IMR-90 (cell line): ENCODE measurements at regions not wholly inside any gene's neighbourhood (a gene's known extent, or its start where the extent isn't known, plus 50 kb on each side); places are given as distances from the start of the nearest gene placed in this dataset.

Source experiments
- ATAC-seq: fragments of 200-7000 bp; cut with Tn5 transposase; 2 replicates; pipeline ENCODE4 v1.9.1; 2020; ENCODE audit warnings: low read depth, mild to moderate bottlenecking, moderate library complexity
- BruUV-seq: library from RNA; stranded (reverse); fragments of 400-500 nt; replicated peaks from 2 replicates; lab custom pipeline; 2021; lab: Mats Ljungman, UMichigan
- CTCF ChIA-PET: fragments of 300-600 bp; formaldehyde crosslinking; extraction: SDS; loops from one replicate; lab custom pipeline; 2021; ENCODE audit warnings: antibody characterized with exemption; lab: Yijun Ruan, JAX
- POLR2A ChIA-PET: fragments of 300-600 bp; sonication (Branson Sonifier 250); formaldehyde crosslinking; loops from one replicate; lab custom pipeline; 2022; ENCODE audit warnings: antibody characterized with exemption; ENCODE audit not compliant: unreplicated experiment; lab: Charles Lee
- DNase-seq: peaks from one replicate; pipeline ENCODE4 v3.0.0; 2013
- H2AFZ ChIP-seq: replicated peaks from 2 replicates; pipeline ENCODE3; 2013; ENCODE audit warnings: low read length, mild to moderate bottlenecking; ENCODE audit not compliant: poor library complexity
- H2AK5ac ChIP-seq: 2 replicates; pipeline ENCODE4 v1.6.1; 2013; ENCODE audit warnings: low read depth, low read length, inconsistent platforms
- H2AK9ac ChIP-seq: replicated peaks from 2 replicates; pipeline ENCODE3; 2013; ENCODE audit warnings: mild to moderate bottlenecking, low read depth, low read length, moderate library complexity; ENCODE audit not compliant: poor library complexity
- H2BK120ac ChIP-seq: 2 replicates; pipeline ENCODE4 v1.6.1; 2013; ENCODE audit warnings: low read depth, low read length, inconsistent platforms
- H2BK15ac ChIP-seq: 3 replicates; pipeline ENCODE4 v1.6.1; 2013; ENCODE audit warnings: low read depth, low read length, inconsistent platforms
- H2BK20ac ChIP-seq: 2 replicates; pipeline ENCODE4 v1.6.1; 2013; ENCODE audit warnings: low read depth, mild to moderate bottlenecking, inconsistent platforms, low read length, moderate library complexity
- H2BK5ac ChIP-seq: 2 replicates; pipeline ENCODE4 v1.6.1; 2013; ENCODE audit warnings: mild to moderate bottlenecking, low read depth, low read length, inconsistent platforms; ENCODE audit not compliant: poor library complexity, severe bottlenecking
- H3K14ac ChIP-seq: replicated peaks from 2 replicates; pipeline ENCODE4 v1.6.1; 2013; ENCODE audit warnings: low read depth, low read length, inconsistent platforms
- H3K18ac ChIP-seq: 2 replicates; pipeline ENCODE4 v1.6.1; 2013; ENCODE audit warnings: low read depth, low read length, control low read depth
- H3K23ac ChIP-seq: 2 replicates; pipeline ENCODE4 v1.6.1; 2013; ENCODE audit warnings: low read depth, low read length, inconsistent platforms
- H3K27ac ChIP-seq: 2 replicates; pipeline ENCODE4 v1.5.1; 2013; ENCODE audit warnings: mild to moderate bottlenecking, control low read depth, low read length; ENCODE audit not compliant: insufficient read depth
- H3K27me3 ChIP-seq: 2 replicates; pipeline ENCODE4 v1.6.1; 2013; ENCODE audit warnings: low read length; ENCODE audit not compliant: control insufficient read depth, insufficient read depth
- H3K36me3 ChIP-seq: 2 replicates; pipeline ENCODE4 v1.6.1; 2013; ENCODE audit warnings: low read length, mixed read lengths; ENCODE audit not compliant: control insufficient read depth, insufficient read depth
- H3K4ac ChIP-seq: 2 replicates; pipeline ENCODE4 v1.6.1; 2013; ENCODE audit warnings: low read depth, low read length, inconsistent platforms
- H3K4me1 ChIP-seq: 2 replicates; pipeline ENCODE4 v1.6.1; 2013; ENCODE audit warnings: low read length, mixed read lengths; ENCODE audit not compliant: control insufficient read depth, insufficient read depth
- H3K4me2 ChIP-seq: 2 replicates; pipeline ENCODE4 v1.6.1; 2013; ENCODE audit warnings: low read depth, mild to moderate bottlenecking, control low read depth, low read length, moderate library complexity
- H3K4me3 ChIP-seq: 2 replicates; pipeline ENCODE4 v1.5.1; 2013; ENCODE audit warnings: low read depth, mild to moderate bottlenecking, control low read depth, low read length, moderate library complexity; ENCODE audit not compliant: insufficient read depth
- H3K56ac ChIP-seq: 2 replicates; pipeline ENCODE4 v1.6.1; 2013; ENCODE audit warnings: low read length, inconsistent platforms; ENCODE audit not compliant: insufficient read depth; ENCODE audit errors: extremely low read depth
- H3K79me1 ChIP-seq, 2 experiments: 2 replicates each; pipeline ENCODE4 v1.6.1; 2013; ENCODE audit warnings: low read length in 2 of 2, inconsistent platforms in 1 of 2, low read depth in 1 of 2
- H3K9ac ChIP-seq: 2 replicates; pipeline ENCODE4 v1.6.1; 2013; ENCODE audit warnings: low read depth, low read length, control low read depth
- H3K9me1 ChIP-seq: 2 replicates; pipeline ENCODE4 v1.6.1; 2013; ENCODE audit warnings: low read length, inconsistent platforms; ENCODE audit not compliant: insufficient read depth
- H3K9me3 ChIP-seq: 2 replicates; pipeline ENCODE4 v1.6.1; 2013; ENCODE audit warnings: low read length; ENCODE audit not compliant: control insufficient read depth, insufficient read depth
- H4K20me1 ChIP-seq: 2 replicates; pipeline ENCODE4 v1.6.1; 2013; ENCODE audit warnings: low read length, inconsistent platforms; ENCODE audit not compliant: insufficient read depth
- H4K5ac ChIP-seq: 2 replicates; pipeline ENCODE4 v1.6.1; 2013; ENCODE audit warnings: mild to moderate bottlenecking, low read depth, low read length, control low read depth
- H4K8ac ChIP-seq, 2 experiments: 2 replicates each; pipeline ENCODE4 v1.6.1; 2013; ENCODE audit warnings: low read depth in 2 of 2, low read length in 2 of 2, control low read depth in 1 of 2, inconsistent platforms in 1 of 2
- H4K91ac ChIP-seq: 2 replicates; pipeline ENCODE4 v1.6.1; 2013; ENCODE audit warnings: low read depth, low read length, inconsistent platforms; ENCODE audit not compliant: insufficient read depth
- NFE2L2 ChIP-seq: fragments of 150-350 bp; IDR thresholded peaks from 2 replicates; pipeline ENCODE4 v1.6.1; 2016; ENCODE audit warnings: low read depth, mild to moderate bottlenecking, low read length
- SMC3 ChIP-seq: fragments of 150-350 bp; IDR thresholded peaks from 2 replicates; pipeline ENCODE4 v1.6.1; 2016; ENCODE audit warnings: low read depth, mild to moderate bottlenecking, antibody characterized with exemption, low read length, moderate library complexity
- WGBS, 2 experiments: methylation state at CpG; one replicate each; pipeline versions ENCODE4 v1.1.5 to v1.1.7; 2013; ENCODE audit warnings: missing lambda C conversion rate in 2 of 2; ENCODE audit not compliant: insufficient read length in 1 of 2; ENCODE audit errors: extremely low coverage in 2 of 2; 5-methylcytosine and 5-hydroxymethylcytosine counted together
- dilution Hi-C: fragments of 300-500 bp; cut with HindIII; formaldehyde crosslinking; loops from one replicate; pipeline ENCODE4 v1.14.3; 2018; ENCODE audit warnings: low sequenced_read_pairs; ENCODE audit not compliant: unreplicated experiment
- in situ Hi-C: fragments of 300-500 bp; cut with MboI; formaldehyde crosslinking; loops from 3 replicates; pipeline ENCODE4 v1.14.3; 2019; ENCODE audit warnings: low sequenced_read_pairs, inconsistent platforms, mixed read lengths
- intact Hi-C: fragments of 100-400 bp; cut with micrococcal nuclease; formaldehyde crosslinking; loops from 2 replicates; pipeline ENCODE4 v1.10.0; 2022

- in situ Hi-C loops (no loop called here), intact Hi-C loops (no loop called here), dilution Hi-C loops (no loop called here)
- Histone ChIP-seq H3K9me1 (no peaks in the 10 kb centered on the region), H2BK120ac (no peak overlapping the region), H4K20me1 (no peaks in the 10 kb centered on the region), H3K4me3 (no peak overlapping the region), H3K36me3 (no peaks in the 10 kb centered on the region), H3K23ac (no peak overlapping the region), H3K4me2 (no peak overlapping the region), H3K14ac (no peak overlapping the region), H2BK20ac (no peak overlapping the region), H2AFZ (no peak overlapping the region), H3K4ac (no peak overlapping the region), H3K9me3 (no peaks in the 10 kb centered on the region), H3K79me1 (no peaks in the 10 kb centered on the region), H3K9ac (no peak overlapping the region), H4K8ac (no peak overlapping the region), H3K18ac (no peak overlapping the region), H3K27me3 (no peaks in the 10 kb centered on the region), H3K27ac (no peak overlapping the region), H2AK9ac (no peak overlapping the region), H2AK5ac (no peak overlapping the region), H2BK15ac (no peak overlapping the region), H4K5ac (no peak overlapping the region), H2BK5ac (no peak overlapping the region), H3K4me1 (no peaks in the 10 kb centered on the region), H4K91ac (no peak overlapping the region), H3K56ac (no peak overlapping the region)
- no peak for TF ChIP-seq SMC3
- TF ChIP-seq NFE2L2, result peak; percentile 80
- WGBS, 2 experiments, result no CpG with 5 or more reads among the region's 4 CpGs
- CTCF ChIA-PET, result no interaction called here
- POLR2A ChIA-PET, result no interaction called here
- no TSS peak for BruUV-seq
- no peak for ATAC-seq
- DNase-seq, result no peak
Measured at GRCh38 chr6:90907931-90908655, 321.2 kb upstream of the MAP3K7 start.
